ENCODE measurements at regions not wholly inside any gene's neighbourhood (a gene's known extent, or its start where the extent isn't known, plus 50 kb on each side); places are given as distances from the start of the nearest gene placed in this dataset.
"Not testable (repeated sequence)": the region's sequence is repeated elsewhere in the genome, so short reads cannot be mapped to it uniquely, and the experiment has no call there.

DNA sequence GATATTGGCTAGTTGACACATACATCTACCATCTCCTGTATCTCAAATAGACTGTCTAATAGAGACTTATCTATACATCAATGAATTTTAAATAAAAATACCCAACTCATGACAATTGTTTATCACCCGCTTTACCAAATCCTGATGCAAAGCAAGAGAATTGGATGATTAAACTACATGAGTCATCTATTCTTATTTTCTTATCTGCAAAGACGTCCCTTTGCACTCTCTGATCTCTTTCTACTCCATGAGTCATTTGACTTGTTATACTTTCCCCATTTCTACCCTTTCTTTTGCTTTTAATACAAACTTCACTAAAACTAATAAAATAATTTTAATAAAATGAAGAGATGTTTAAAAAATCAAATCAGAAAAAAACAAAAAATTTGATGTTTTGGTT, 261.7 kb upstream of the MAP2 start:
- Histone ChIP-seq H3K4me3 (no peak overlapping the region), H3K4me1 (no peaks in the 10 kb centered on the region), H3K9me3 (no peaks in the 10 kb centered on the region), H3K27me3 (no peaks in the 10 kb centered on the region), H3K27ac (no peak overlapping the region), H3K36me3 (no peaks in the 10 kb centered on the region)
- WGBS, 2 donors: 54 to 55% methylated on average over 2 of the region's 2 CpGs
- intact Hi-C loops (cut with DNase I): no loop called here
- DNase-seq (no peak), ATAC-seq (no peak)
- TF ChIP-seq, protein P1, sequence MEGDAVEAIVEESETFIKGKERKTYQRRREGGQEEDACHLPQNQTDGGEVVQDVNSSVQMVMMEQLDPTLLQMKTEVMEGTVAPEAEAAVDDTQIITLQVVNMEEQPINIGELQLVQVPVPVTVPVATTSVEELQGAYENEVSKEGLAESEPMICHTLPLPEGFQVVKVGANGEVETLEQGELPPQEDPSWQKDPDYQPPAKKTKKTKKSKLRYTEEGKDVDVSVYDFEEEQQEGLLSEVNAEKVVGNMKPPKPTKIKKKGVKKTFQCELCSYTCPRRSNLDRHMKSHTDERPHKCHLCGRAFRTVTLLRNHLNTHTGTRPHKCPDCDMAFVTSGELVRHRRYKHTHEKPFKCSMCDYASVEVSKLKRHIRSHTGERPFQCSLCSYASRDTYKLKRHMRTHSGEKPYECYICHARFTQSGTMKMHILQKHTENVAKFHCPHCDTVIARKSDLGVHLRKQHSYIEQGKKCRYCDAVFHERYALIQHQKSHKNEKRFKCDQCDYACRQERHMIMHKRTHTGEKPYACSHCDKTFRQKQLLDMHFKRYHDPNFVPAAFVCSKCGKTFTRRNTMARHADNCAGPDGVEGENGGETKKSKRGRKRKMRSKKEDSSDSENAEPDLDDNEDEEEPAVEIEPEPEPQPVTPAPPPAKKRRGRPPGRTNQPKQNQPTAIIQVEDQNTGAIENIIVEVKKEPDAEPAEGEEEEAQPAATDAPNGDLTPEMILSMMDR (IDR thresholded peaks at IDR 0.05): no peak

DNA sequence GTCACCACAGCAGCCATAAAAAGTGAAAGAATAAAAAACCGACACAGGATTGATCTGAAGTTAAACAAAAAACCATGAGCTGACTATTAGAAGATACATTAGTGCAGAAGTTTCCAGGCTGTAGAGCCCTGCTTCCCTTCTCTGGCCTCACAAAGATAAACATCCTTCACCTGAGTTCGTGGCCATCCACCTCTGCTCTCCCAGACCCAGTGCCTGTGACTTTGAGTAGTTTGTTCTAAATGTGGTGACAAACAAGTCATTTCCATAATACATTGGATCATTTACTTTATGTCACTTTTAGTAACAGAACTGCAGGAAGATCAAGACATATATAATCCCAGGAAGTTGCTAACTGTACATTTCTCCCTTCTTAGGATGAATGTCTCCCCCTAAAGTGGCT, 241.9 kb upstream of the MAP2 start:
- no peaks in the 10 kb centered on the region for H3K27me3 ChIP-seq
- 41 to 47% methylated on average over 2 of the region's 2 CpGs for WGBS, 2 donors
- intact Hi-C loops (cut with DNase I): no loop called here
- TF ChIP-seq, protein P1 (IDR thresholded peaks at IDR 0.05): no peak
- H3K27ac ChIP-seq: no peak overlapping the region
- ATAC-seq (no peak), DNase-seq (no peak)
- peaks cover 0 to 9% (median 0%) of the 10 kb centered on the region in 11 donors for H3K9me3 ChIP-seq
- H3K36me3 ChIP-seq: no peaks in the 10 kb centered on the region
- no peaks in the 10 kb centered on the region for H3K4me1 ChIP-seq
- no peak overlapping the region for H3K4me3 ChIP-seq

DNA sequence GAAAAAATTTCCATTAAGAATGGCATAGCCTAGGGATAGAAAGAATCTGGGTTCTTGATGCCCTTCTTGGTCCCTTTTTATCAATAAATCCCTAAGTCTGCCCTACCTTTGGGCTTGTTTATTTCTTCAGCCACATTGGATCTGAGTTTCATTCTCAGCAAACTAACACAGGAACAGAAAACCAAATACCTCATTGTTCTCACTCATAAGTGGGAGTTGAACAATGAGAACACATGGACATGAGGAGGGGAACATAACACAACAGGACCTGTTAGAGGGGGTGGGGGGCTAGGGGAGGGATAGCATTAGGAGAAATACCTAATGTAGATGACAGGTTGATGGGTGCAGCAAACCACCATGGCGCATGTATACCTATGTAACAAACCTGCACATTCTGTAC, 237.0 kb upstream of the MAP2 start:
- H3K9me3 ChIP-seq; DNase-seq; H3K27me3 ChIP-seq; ATAC-seq; H3K36me3 ChIP-seq; H3K4me3 ChIP-seq; intact Hi-C loops (cut with DNase I); H3K4me1 ChIP-seq; H3K27ac ChIP-seq: not testable (repeated sequence)
- 95 to 98% methylated on average over 1 of the region's 1 CpG for WGBS, 2 donors

DNA sequence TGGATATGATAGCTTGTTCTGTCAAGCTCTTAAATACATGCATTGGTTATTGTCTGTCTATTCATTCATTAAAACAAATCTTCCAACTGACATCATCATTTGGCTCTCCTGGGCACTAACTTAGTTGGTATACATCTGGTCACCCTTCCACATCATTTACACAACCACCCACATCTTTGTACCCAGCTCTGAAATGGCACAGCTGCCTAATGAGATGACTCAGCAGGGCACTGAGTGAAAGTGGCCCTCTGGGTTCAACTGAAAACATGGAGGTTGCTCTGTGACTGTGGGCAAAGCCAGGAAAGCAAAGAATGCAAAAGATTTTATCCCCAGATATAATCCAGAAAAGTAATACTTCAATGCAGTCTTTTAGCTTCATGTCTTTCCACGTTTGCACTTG, 234.0 kb upstream of the MAP2 start:
- no peaks in the 10 kb centered on the region for H3K4me1 ChIP-seq
- no peaks in the 10 kb centered on the region for H3K27me3 ChIP-seq
- intact Hi-C loops (cut with DNase I): no loop called here
- ATAC-seq (no peak), DNase-seq (no peak)
- H3K4me3 ChIP-seq: no peak overlapping the region
- TF ChIP-seq, protein P1 (IDR thresholded peaks at IDR 0.05): no peak
- 65 to 70% methylated on average over 1 of the region's 1 CpG for WGBS, 2 donors
- H3K36me3 ChIP-seq: no peaks in the 10 kb centered on the region
- H3K27ac ChIP-seq: no peak overlapping the region
- H3K9me3 ChIP-seq: no peaks in the 10 kb centered on the region

DNA sequence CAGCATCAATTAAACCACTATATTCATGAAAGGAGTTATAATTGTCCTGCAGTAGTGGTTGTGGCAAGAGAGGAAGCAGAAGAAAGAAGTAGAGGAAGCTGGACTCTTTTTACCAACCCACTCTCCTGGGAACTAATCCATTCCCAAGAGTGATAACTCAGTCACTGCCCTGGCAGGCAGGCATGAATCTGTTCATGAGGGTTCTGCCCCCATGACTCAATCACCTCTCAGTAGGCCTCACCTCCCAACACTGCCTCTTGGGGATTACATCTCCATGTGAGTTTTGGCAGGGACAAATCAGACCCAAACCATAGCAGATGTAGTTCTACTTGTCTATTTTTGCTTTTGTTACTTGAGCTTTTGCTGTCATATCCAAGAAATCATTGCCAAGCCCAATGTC, 232.7 kb upstream of the MAP2 start:
- no peaks in the 10 kb centered on the region for H3K36me3 ChIP-seq
- H3K27ac ChIP-seq: no peak overlapping the region
- no peaks in the 10 kb centered on the region for H3K9me3 ChIP-seq
- ATAC-seq (no peak), DNase-seq (no peak)
- H3K27me3 ChIP-seq: no peaks in the 10 kb centered on the region
- TF ChIP-seq, protein P1 (IDR thresholded peaks at IDR 0.05): no peak
- intact Hi-C loops (cut with DNase I): no loop called here
- H3K4me3 ChIP-seq: no peak overlapping the region
- no peaks in the 10 kb centered on the region for H3K4me1 ChIP-seq

Measured in heart right ventricle (tissue), 16 donors.